Adrenal gland (tissue), 5 donors: ENCODE measurements at regions not wholly inside any gene's neighbourhood (a gene's known extent, or its start where the extent isn't known, plus 50 kb on each side); places are given as distances from the start of the nearest gene placed in this dataset.

ENCODE experiments used
- POLR2A ChIP-seq, 2 donors: fragments of 450-650 bp; IDR thresholded peaks; one replicate each; pipeline ENCODE4 v1.6.1; 2017; ENCODE audit warnings: antibody characterized with exemption in 2 of 2, mild to moderate bottlenecking in 2 of 2, moderate library complexity in 1 of 2
- TF ChIP-seq, protein P1 (sequence below), 6 experiments: fragments of 450-650 bp in 4 of 6; fragments of 200-600 bp in 2 of 6; sonication (generic) in 1 of 6; IDR thresholded peaks; 1 replicate in 5 of 6; 2 replicates in 1 of 6; pipeline versions ENCODE4 v1.5.1 to v1.8.0; 2016 to 2021; ENCODE audit warnings: antibody characterized with exemption in 6 of 6, mild to moderate bottlenecking in 2 of 6, moderate library complexity in 1 of 6
- donor health status: DM: no; HTN: no; CAD: no.

- TF ChIP-seq, protein P1, sequence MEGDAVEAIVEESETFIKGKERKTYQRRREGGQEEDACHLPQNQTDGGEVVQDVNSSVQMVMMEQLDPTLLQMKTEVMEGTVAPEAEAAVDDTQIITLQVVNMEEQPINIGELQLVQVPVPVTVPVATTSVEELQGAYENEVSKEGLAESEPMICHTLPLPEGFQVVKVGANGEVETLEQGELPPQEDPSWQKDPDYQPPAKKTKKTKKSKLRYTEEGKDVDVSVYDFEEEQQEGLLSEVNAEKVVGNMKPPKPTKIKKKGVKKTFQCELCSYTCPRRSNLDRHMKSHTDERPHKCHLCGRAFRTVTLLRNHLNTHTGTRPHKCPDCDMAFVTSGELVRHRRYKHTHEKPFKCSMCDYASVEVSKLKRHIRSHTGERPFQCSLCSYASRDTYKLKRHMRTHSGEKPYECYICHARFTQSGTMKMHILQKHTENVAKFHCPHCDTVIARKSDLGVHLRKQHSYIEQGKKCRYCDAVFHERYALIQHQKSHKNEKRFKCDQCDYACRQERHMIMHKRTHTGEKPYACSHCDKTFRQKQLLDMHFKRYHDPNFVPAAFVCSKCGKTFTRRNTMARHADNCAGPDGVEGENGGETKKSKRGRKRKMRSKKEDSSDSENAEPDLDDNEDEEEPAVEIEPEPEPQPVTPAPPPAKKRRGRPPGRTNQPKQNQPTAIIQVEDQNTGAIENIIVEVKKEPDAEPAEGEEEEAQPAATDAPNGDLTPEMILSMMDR (IDR thresholded peaks at IDR 0.05): no peak
- TF ChIP-seq POLR2A (IDR thresholded peaks at IDR 0.05): no peak
These were observed 234.7 kb upstream of the SULF2 start for GRCh38 chr20:48019940-48020339.
